ENCODE measurements at regions not wholly inside any gene's neighbourhood (a gene's known extent, or its start where the extent isn't known, plus 50 kb on each side); places are given as distances from the start of the nearest gene placed in this dataset.

- no peak for DNase-seq
Observed at GRCh38 chr11:92484570-92484969, 260.0 kb downstream of the FAT3 start.

GRCh38 chr11:92489826-92490399 lies 265.3 kb downstream of the FAT3 start:
- DNase-seq = no peak

- no peak for DNase-seq
Observed at GRCh38 chr11:92492372-92492771, 267.8 kb downstream of the FAT3 start.

- no peak for DNase-seq
Observed at GRCh38 chr11:92495107-92495793, 270.6 kb downstream of the FAT3 start.

- no peak for DNase-seq
Observed at GRCh38 chr11:92500453-92500852, 275.8 kb downstream of the FAT3 start.

- no peak for DNase-seq
Observed at GRCh38 chr11:92501066-92501739, 276.6 kb downstream of the FAT3 start.

GRCh38 chr11:92504004-92504403 lies 279.4 kb downstream of the FAT3 start:
- no peak for DNase-seq

- DNase-seq = no peak
Observed at GRCh38 chr11:92504534-92504933, 279.9 kb downstream of the FAT3 start.

GRCh38 chr11:92505689-92506088 lies 281.1 kb downstream of the FAT3 start:
- no peak for DNase-seq

- DNase-seq = no peak
Observed at GRCh38 chr11:92506809-92507336, 282.3 kb downstream of the FAT3 start.

- DNase-seq = no peak
Observed at GRCh38 chr11:92510591-92510990, 286.0 kb downstream of the FAT3 start.

GRCh38 chr11:92511522-92512203 lies 287.0 kb downstream of the FAT3 start:
- no peak for DNase-seq

GRCh38 chr11:92512204-92512569 lies 287.6 kb downstream of the FAT3 start:
- no peak for DNase-seq

- DNase-seq = no peak
Observed at GRCh38 chr11:92523611-92524010, 299.0 kb downstream of the FAT3 start.

- no peak for DNase-seq
Observed at GRCh38 chr11:92524542-92524941, 299.9 kb downstream of the FAT3 start.

- DNase-seq = no peak
Observed at GRCh38 chr11:92527467-92527866, 302.8 kb downstream of the FAT3 start.

GRCh38 chr11:92528001-92528400 lies 303.4 kb downstream of the FAT3 start:
- no peak for DNase-seq

GRCh38 chr11:92531065-92531739 lies 306.6 kb downstream of the FAT3 start:
- DNase-seq = no peak

GRCh38 chr11:92533657-92534335 lies 309.2 kb downstream of the FAT3 start:
- no peak for DNase-seq

GRCh38 chr11:92536883-92537282 lies 312.3 kb downstream of the FAT3 start:
- DNase-seq = no peak

GRCh38 chr11:92540096-92540495 lies 315.5 kb downstream of the FAT3 start:
- DNase-seq = no peak

- DNase-seq = no peak
Observed at GRCh38 chr11:92545906-92546471, 321.4 kb downstream of the FAT3 start.

Measured in OCI-M1 (cell line).